ENCODE measurements at regions not wholly inside any gene's neighbourhood (a gene's known extent, or its start where the extent isn't known, plus 50 kb on each side); places are given as distances from the start of the nearest gene placed in this dataset.

GRCh38 chr15:99504071-99504822, 61.5 kb upstream of the MEF2A start:
- no peak overlapping the region for H3K27ac ChIP-seq
- intact Hi-C loops (cut with DNase I; ENCODE audit: low total_unique reads) = no loop called here
- WGBS, 2 donors (ENCODE audit: low coverage in 1 of 2) = 83% methylated on average over 1 to 9 of the region's 9 CpGs

DNA sequence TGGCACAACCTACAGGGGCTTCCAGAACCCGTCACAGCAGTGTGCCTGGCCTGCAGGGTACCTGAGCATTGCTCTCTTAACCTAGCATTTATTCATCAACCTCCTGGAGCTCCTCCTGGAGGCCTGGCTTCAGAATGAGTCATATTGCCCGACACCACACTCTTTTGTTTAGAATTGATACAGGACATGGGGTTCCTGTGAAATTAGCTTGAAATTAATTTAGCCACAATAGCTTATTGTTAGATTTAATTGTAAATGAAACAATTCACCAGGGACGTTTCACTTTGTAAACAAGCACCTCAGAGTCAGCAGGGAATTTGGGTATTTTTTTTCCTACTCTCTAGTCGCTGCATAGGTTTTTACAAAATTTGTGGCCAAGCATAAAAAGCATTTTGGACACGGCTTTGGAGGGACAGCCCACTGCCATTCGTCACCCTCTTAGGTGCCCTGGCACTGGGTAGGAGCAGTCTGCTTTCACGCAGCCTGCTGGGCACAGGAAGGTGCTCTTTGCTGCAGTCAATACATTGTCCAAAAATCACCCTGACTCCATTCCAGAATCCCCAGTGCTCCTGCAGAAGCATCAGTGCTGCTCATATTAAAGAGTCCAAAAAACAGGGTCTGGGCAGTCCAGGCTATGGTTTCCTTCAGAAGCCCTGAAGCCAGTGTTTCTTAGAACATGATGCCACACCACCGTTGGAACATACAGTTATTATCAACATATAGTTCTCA, 60.8 kb upstream of the MEF2A start:
- 63 to 70% methylated on average over 7 to 8 of the region's 8 CpGs for WGBS, 2 donors (ENCODE audit: low coverage in 1 of 2)
- no peak overlapping the region for H3K4me3 ChIP-seq
- H3K27me3 ChIP-seq = no peaks in the 10 kb centered on the region
- TF ChIP-seq POLR2AphosphoS5 (IDR thresholded peaks at IDR 0.05) (no peak), CTCF (IDR thresholded peaks at IDR 0.05) (no peak), POLR2A (IDR thresholded peaks at IDR 0.05) (no peak), EP300 (IDR thresholded peaks at IDR 0.05; ENCODE audit: low read depth) (no peak)
- H3K4me1 ChIP-seq = peaks cover 0 to 17% (median 5%) of the 10 kb centered on the region in 4 donors
- intact Hi-C loops (cut with DNase I; ENCODE audit: low total_unique reads) (no loop called here), in situ Hi-C loops (cut with MboI; ENCODE audit: low pct_ligation_motif_present in 1 of 4, low pct_unique_long_range_greater_than_20kb in 1 of 4, low sequenced_read_pairs in 3 of 4) (no loop called here)
- no peak overlapping the region for H3K27ac ChIP-seq
- DNase-seq = no peak
- no peaks in the 10 kb centered on the region for H3K9me3 ChIP-seq
- no peaks in the 10 kb centered on the region for H3K36me3 ChIP-seq

More at GRCh38 chr15:99504071-99504822, 61.5 kb upstream of the MEF2A start:
- no peak overlapping the region for H3K4me3 ChIP-seq
- DNase-seq = no peak
- no peaks in the 10 kb centered on the region for H3K36me3 ChIP-seq
- H3K4me1 ChIP-seq = peaks cover 0 to 17% (median 5%) of the 10 kb centered on the region in 4 donors
- no peaks in the 10 kb centered on the region for H3K27me3 ChIP-seq
- in situ Hi-C loops (cut with MboI; ENCODE audit: low pct_ligation_motif_present in 1 of 4, low pct_unique_long_range_greater_than_20kb in 1 of 4, low sequenced_read_pairs in 3 of 4) = no loop called here
- H3K9me3 ChIP-seq = no peaks in the 10 kb centered on the region
- no peak for TF ChIP-seq CTCF (IDR thresholded peaks at IDR 0.05)
- TF ChIP-seq EP300 (IDR thresholded peaks at IDR 0.05; ENCODE audit: low read depth) = no peak

DNA sequence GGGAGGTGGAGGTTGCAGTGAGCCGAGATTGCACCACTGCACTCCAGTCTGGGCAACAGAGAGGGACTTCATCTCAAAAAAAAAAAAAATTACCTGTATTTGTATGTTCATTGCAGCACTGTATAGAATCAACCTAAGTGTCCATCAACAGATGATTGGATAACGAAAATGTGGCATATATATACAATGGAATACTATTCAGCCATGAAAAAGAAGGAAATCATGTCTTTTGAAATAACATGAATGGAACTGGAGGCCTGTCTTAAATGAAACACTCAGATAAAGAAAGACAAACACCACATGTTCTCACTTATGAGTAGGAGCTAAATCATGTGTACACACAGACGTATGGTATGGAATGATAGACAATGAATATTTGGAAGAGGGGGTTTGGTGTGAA, 59.4 kb upstream of the MEF2A start:
- no peaks in the 10 kb centered on the region for H3K9me3 ChIP-seq
- peak overlapping the region in 1 of 4 donors; percentile 64 for H3K27ac ChIP-seq

More for the DNA sequence above, 59.4 kb upstream of the MEF2A start:
- Histone ChIP-seq H3K36me3 (no peaks in the 10 kb centered on the region), H3K27me3 (no peaks in the 10 kb centered on the region), H3K4me1 (peaks cover under 1 to 19% (median 5%) of the 10 kb centered on the region in 4 donors), H3K4me3 (no peak overlapping the region)
- in situ Hi-C loops (cut with MboI; ENCODE audit: low pct_ligation_motif_present in 1 of 4, low pct_unique_long_range_greater_than_20kb in 1 of 4, low sequenced_read_pairs in 3 of 4) (no loop called here), intact Hi-C loops (cut with DNase I; ENCODE audit: low total_unique reads) (no loop called here)
- TF ChIP-seq POLR2AphosphoS5 (IDR thresholded peaks at IDR 0.05) (no peak), CTCF (IDR thresholded peaks at IDR 0.05) (no peak), EP300 (IDR thresholded peaks at IDR 0.05; ENCODE audit: low read depth) (no peak), POLR2A (IDR thresholded peaks at IDR 0.05) (no peak)
- 91 to 95% methylated on average over 3 of the region's 3 CpGs for WGBS, 2 donors (ENCODE audit: low coverage in 1 of 2)
- DNase-seq = no peak

Data from transverse colon (tissue), 4 donors.